HG03064 (cell line): ENCODE measurements at regions not wholly inside any gene's neighbourhood (a gene's known extent, or its start where the extent isn't known, plus 50 kb on each side); places are given as distances from the start of the nearest gene placed in this dataset.

Experiments
- ATAC-seq: cut with Tn5 transposase; IDR thresholded peaks from one replicate; pipeline ENCODE4 v1.9.1; 2021; ENCODE audit warnings: low read depth; ENCODE audit not compliant: unreplicated experiment

DNA sequence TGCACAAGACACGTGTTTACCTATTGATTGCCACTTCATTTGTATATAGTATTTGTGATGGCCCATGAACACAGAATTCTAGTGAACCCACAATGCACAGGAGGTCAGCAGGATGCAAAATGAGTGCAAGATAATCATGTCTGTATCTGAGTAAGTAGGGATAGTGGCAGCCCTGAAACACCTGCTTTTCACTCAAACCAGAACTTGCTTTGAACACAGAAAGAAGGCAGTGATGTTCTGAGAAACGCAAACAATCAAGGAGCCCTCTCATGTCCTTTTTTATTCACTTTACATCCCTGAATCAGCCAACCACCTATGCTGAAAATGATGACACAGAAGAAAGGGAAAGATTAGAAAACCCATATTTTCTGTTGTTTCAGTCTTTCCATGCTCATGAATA is 170.4 kb upstream of the AVPR1A start:
- ATAC-seq = no peak

DNA sequence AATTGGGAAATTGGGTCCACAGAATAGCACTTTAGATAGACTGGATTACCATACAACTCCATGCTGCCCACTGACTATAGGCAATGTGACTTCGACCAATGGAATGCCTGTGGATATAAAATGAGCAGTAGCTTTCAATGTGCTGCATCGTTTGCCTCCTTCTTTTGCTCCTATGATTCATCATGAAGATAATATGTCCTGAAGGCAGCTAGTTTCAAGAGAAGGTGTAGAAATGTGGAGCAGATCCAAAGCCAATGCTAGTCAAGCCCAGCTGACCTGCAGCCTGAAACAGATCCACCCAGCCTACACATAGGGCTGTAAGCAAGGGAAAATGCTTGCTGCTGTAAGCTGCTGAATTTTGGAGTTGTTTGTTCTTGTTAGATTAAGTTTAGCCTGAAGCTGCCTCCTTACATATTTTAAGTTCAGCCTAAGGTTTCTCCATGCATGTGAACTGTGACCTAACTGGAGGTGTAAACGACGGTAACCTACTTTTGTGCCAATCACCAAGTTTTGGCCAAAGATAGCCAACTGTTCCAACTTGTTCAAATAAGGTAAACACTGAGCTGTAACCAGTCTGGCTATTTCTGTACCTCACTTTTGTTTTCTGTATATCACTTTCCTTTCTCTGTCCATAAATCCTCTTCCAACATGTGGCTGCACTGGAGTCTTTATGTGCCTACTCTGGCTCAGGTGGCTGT is 169.1 kb upstream of the AVPR1A start:
- no peak for ATAC-seq

DNA sequence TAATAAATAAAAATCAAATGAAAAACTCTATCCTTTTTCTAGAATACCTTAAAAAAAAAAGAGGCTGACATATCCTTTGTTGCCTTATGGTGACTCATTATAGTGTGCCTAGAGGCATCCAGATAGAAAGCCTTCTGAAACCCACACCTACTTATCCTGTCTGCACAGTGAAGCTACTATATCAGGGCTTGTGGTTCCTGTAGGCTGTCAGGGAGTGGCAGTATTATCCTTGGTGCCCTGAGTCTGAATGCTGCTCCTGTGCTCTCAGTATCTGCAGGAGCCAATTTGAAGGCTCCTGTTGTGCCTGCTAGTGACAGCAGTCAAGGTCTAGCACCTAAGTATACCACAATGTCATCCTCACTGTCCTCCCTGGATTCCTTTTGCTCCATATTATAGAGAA is 168.4 kb upstream of the AVPR1A start:
- ATAC-seq = peak; percentile 59

DNA sequence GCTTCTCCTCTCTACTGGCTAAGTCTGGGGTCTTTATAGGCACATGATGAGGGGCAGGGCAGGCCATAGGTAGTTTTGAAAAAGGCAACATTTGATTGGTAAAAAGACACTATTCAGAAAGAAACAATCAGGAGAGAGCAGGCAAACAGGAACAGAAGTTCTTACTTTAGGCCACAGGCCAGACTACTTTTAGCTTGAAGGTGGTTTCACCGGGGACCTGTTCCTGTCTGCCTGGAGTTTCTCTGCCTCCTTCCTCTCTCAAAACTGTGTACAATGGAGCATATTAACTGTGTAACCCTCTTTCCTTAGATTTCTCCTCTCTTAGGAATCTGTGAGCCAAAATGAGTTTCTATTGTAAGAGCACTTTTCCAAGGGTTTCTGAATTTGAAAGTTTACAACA is 167.9 kb upstream of the AVPR1A start:
- no peak for ATAC-seq

DNA sequence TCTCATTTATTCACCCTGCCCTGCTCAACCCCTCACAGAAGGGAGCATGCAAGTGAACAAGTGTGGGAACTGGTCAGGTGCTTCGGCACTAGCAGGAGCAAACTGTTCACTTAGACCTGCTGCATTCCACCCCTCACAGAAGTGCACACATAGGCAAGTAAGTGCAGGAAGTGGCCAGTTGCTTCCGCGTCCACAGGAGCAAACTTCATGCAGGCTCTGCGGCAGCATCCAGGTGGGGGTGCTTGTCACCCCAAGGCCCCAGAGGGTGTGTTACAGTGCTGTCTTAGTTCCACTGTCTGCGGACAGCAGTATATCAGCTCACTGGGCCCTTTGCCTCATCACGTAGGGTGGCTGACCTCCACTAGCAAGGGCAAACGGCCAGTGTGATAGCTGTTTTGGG is 167.3 kb upstream of the AVPR1A start:
- no peak for ATAC-seq

DNA sequence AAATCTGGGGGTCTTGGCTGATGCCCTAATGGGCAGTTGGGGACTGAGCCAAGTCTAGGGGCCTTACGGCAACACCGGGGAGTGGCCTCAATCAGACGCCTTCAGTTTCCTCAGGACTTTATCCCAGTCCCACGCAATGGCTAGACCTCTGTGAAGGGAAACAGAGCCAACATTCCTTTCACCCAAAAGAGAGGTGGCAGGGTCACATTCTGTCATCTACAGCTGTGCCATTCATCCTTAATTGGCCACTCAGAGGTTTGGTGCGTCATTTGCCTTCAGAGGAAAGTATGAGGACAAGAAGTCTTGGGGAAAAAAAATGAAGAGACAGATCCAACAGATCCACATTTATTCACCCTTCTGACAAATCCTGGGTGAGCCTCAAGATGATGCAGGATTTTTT is 166.9 kb upstream of the AVPR1A start:
- ATAC-seq = no peak

DNA sequence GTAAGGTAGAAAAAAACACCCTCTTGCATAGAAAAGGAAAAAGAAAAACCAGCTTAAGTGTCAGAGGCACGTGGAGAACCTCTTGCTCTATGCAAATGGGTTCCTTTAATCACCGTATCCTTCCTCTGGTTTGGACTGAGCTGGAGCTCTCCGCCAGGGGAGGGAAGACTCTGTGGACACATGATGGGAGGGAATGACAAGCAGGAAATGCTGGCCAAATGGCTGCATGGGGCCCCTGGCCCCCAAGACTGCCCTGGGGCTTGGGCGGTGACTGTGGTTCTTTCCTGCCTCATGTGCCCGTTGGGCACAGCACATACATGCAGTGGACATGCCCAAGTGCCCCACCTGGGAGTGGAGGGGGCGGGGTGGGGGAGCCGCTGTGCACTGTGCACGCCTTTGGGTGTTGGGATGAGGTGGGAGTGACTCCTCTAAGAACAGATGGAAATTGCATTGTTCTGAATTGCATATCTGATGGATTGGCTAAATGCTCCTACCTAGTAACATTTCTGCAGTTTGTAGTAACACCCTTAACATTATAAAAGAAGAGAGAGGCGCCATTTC is 166.4 kb upstream of the AVPR1A start:
- no peak for ATAC-seq

DNA sequence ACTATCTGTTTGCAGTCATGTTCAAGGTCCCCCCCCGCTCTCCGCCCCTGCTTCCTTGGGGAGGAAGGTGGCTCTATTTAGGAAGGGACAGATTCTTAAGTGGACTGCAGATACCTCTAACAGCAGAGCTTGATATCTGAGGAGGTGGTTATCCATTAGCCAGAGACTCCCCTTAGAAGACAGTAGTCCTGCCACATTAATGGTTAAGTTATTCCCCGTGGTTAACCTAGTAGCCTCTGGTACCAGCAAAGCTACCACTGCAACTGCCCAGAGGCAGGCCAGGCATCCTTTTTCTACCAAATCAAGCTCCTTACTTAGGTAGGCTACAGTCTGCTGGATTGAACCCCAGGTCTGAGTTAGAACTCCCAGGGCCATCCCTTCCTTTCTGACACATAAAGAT is 162.1 kb upstream of the AVPR1A start:
- ATAC-seq = no peak

DNA sequence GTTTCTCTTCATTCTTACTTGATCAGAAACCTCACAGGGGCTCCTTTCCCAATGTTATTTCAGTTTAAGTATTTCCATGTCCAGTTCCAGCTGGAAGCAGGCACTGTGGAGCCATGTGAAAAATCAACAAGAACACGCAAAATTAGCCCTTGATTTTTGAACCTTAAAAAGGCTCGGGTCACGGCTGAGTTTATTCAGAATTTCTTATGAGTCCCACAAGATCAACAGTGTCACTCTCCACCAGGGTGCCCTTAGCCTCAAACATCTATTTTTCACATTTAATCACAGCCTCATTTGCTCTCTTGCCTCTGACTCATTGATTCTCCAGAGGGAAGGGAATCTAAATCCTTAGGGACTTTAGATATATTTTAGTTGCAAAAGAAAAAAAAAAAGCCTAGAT is 157.7 kb upstream of the AVPR1A start:
- ATAC-seq = no peak

DNA sequence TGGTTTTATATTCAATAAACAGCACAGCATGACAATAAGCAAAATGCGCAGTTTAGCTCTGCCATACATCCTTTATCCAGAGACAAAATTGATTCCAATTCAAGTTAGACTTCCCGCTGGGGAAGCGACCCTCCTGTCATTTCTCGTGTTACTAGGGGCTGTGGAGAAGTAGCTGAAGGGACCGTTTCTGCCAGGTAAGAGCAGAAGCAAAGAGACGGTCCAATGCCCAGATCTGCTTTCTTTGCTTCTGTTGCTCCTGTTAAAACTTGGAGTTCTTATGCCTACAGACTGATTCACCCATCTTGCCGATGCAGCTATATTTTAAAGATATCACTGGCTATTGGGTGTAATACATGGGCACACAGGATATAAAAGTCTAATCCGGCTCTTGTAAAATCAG is 156.8 kb upstream of the AVPR1A start:
- no peak for ATAC-seq

DNA sequence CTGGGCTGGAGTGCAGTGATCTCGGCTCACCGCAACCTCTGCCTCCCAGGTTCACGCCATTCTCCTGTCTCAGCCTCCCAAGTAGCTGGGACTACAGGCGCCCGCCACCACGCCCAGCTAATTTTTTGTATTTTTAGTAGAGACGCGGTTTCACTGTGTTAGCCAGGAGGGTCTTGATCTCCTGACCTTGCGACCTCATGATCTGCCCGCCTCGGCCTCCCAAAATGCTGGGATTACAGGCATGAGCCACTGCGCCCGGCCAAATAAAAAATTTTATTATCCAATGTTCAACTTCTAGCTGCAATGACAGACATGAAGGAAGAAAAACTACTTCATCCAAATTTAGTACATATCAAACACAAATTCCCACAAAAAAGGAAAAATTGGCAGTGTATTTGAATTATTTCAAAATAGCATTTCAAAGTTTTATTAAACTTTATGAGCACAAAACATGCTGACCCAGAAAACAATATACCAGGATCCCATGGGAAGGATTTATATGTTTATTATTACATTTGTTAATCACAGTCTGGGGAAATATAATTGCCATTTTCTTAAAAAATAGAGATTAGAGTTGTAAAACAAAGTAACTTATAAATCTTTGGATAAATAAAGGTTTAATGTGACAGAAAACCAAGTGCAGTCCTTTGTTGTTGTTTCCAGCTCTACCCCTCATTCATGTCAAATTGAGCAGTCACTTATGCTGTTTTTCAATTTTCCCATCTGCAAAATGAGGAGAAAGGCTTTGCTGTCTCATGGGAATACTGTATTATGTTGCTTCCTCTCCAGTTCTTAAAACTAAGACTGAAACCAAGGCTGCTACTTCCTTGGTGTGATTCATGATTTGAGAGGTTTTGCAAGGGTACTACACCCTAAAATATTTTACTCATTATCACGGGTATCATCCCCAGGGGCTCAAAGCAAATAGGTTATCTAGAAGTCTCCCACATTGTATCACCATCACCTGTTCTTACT is 155.2 kb upstream of the AVPR1A start:
- no peak for ATAC-seq

DNA sequence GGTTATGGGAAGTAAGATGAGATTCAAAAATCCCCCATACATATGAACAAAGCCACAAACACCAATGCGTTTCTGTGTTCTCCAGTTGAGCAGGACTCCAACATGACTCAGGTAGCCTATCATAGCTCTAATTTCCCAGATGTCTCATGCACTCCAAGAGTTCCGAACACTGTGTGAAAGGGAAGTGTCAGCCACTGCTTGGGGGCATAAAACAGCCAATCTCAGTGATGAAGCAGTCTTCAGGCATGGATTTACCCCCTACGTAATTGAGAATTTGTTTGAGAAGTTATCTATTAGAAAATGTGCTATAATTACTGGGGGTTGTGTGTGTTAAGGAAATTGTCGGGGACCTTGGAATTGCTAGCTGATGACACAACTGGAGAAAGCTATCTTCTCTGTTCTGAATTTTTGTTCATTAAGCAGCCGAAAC is 153.9 kb upstream of the AVPR1A start:
- no peak for ATAC-seq

DNA sequence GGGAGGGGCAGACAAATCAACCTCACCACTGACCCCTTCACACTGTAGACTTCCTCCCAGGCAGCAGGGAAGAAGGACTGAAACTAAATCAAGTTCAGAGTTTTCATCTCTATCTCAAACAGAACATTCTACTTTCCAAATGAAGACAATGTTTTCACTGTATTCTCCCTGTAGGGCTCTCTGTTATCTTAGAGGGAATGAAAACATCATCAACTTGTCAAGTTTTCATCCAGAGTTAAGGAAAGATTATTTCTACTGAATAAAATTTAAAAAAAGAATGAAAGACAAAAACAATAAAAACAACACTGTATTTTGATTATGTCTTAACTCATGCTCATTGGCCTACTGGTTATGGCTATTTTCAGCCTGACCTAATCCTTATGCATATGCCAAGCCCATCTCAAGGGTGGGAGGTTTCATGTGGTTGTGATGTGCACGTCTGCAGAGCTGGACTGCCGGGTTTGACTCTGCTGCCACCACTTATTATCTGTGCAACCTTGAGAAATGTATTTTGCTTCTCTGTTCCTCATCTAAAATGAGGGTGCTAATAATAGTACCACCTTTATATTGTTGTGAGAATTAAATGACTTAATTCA is 152.0 kb upstream of the AVPR1A start:
- peak; percentile 11 for ATAC-seq

DNA sequence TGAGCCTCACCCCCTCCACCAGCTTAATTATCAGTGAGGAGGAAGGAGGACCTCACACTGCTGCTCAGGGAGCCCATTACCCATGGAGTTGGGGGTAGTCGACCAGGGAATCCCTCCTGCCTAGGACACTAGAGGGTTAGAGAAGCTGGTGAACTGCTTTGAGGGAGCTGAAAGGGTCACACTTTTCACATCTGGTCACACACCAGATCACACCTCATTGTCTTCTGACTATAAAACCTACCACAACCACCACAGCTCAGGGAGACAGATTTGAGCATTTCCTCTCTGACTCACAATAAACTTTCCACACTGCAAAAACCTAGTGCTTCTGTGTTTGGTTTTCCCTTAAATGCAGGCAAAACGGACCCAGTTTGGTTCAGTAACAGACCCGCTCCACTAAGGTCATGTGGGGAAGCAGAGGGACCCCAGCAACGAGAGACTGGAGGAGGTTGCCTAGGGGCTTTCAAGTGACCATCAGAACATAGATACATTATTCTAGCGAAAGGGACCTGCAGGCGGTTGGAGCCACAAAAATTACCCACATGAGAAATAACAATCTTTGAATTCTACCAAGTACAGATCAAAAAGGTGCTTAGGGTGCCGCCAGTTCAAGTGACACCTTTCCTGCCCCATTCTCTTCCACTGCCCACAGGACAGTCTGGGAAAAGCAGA is 151.4 kb upstream of the AVPR1A start:
- ATAC-seq = peak; percentile 57

DNA sequence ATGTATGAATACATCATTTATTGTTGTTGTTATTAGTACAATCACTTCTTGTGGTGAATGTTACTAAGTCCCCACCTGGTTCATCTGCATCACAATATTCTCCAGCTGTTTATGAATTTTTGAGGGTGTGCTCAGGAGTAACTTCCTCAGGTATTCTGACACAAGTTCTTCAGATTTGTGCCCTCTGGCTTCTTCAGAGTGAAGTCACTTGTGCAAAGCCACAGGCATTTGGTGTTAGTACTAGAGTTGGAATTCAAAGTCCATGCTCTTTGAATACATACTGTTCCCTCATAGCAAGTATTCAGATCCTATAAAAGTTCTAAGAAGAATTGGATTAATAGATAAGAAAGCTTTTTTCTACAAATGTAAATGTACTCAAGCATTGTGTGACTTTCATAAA is 150.3 kb upstream of the AVPR1A start:
- ATAC-seq = no peak

DNA sequence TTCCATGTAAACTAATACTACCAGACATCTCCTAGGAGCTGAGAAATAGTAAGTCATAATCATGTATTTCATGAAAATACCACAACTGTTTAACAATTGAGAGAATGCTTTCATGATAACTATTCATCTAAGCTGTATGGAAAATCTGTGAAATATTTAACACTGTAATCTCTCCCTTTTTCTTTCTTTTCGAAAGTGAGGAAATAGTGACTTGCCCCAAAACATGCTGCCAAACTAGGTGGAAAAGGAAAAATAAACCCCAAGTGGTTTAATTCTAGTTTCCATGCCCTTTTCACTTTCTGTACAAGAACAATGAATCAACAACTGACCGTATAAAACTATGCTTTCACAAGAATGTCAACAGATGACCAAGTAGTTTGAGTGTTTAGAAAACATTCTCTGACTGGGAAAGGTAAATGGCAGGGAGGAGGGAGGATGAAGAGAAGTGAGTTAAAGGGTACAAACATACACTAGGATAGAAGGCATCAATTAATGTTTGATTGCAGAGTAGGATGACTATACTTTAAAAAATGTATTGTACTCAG is 147.5 kb upstream of the AVPR1A start:
- ATAC-seq = no peak

DNA sequence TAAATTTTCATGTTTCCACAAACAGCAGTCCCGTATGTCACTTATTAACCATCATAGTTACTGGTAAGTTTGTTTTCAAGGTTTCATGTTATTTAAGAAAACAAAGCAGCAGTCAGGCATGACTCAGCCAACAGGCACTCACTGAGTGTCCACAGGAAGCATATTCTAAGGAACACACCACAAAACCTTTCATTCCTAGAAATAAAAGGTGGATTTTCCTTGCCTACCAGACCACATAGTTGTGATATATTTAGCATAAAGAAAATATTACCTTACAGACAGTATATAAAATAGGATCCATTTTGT is 143.3 kb upstream of the AVPR1A start:
- ATAC-seq = no peak

DNA sequence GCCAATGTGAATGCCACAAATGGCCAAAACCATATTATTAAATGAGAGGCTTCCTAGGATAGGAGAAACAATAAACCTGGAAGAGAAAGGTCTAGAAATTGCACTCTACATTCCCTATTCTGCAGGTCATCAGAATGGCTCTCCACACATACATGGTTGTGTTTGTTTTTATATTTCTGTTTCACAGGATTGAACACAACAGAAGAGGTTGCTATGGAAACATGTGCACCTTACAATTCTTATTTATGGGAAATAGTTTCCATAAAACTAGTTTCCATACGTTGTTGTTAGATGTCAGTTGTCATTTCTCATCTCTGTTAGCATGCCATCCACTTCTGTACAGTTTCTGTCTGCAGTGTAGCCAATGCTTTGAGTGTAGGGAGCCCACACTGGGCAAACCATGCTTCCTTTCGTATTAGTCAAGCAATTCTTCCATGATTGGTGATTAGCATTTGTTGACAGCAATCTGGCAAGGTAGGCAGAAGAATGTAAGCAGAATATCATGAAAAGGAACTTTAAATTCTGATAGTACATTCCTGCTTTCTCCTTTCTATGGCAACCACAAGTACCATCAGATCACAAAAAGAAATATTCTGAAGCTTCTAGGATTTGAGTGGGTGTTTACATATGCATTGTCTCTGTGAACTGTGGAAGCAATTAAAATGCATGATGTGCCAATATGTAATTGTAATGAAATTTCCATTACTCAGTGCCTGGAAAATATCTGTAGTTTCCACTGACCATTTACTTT is 141.6 kb upstream of the AVPR1A start:
- ATAC-seq = no peak

DNA sequence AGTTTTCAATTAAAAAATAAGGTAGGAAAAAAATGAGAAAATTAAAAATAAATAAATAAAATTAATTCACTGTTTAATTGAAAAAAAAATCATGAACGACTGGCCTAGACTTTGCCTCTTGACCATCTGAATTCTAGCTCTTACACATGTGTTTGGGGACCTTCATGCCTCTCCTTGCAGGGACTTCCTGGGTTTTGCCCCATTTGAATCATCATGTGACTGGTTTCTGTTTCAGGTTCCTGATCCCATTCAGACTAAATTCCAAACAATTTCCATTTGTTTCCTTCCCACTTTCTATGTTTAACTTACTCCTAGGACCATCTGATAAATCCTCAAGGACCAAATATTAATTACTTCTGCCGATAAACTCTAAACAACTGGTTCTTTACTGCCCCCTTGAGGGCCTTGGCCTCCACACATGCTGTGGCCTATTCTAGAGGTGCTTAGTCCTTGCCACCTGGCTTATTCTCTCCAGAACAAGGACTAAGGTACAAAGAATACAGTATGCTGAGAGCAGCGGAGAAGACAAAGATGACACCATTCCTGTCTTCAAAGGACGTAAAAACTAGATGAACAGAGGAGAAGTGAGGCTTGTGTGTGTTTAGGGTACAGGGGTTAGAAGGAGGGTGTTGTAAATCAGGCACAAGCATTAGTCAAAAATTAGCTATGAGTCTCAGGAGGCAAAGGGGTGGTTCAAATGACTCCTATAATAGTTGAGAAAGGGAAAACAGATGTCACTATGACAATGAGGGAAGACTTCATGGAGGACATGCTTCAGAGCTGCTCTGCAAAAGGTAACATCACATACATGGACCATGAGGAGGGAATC is 125.8 kb upstream of the AVPR1A start:
- ATAC-seq = peak; percentile 66
